HCT116 (cell line): ENCODE measurements at regions not wholly inside any gene's neighbourhood (a gene's known extent, or its start where the extent isn't known, plus 50 kb on each side); places are given as distances from the start of the nearest gene placed in this dataset.

Experiments
- ATAC-seq: fragments of 200-7000 bp; cut with Tn5 transposase; 2 replicates; pipeline ENCODE4 v1.9.1; 2020; ENCODE audit warnings: mild to moderate bottlenecking, moderate library complexity
- BruUV-seq: library from RNA; stranded (reverse); fragments of 400-500 nt; replicated peaks from 2 replicates; lab custom pipeline; 2021; lab: Mats Ljungman, UMichigan
- CTCF ChIA-PET: fragments of 300-600 bp; sonication (Branson Sonifier 250); formaldehyde crosslinking; loops from one replicate; lab custom pipeline; 2021; ENCODE audit warnings: antibody characterized with exemption; lab: Charles Lee
- POLR2A ChIA-PET: fragments of 300-600, 350-600 bp; sonication (Branson Sonifier 250); formaldehyde crosslinking; loops from one replicate; lab custom pipeline; 2021; ENCODE audit warnings: antibody characterized with exemption; lab: Charles Lee
- RAD21 ChIA-PET, 2 experiments: fragments of 300-600 bp; sonication (Branson Sonifier 250); formaldehyde crosslinking; loops; one replicate each; lab custom pipeline; 2023; ENCODE audit warnings: low total read pairs in 2 of 2; ENCODE audit not compliant: uncharacterized antibody in 2 of 2, unreplicated experiment in 2 of 2, low non-redundant PET in 1 of 2; lab: Charles Lee
- DNase-seq: peaks from one replicate; pipeline ENCODE4 v3.0.0-alpha.2; 2010; ENCODE audit warnings: low read depth, low spot score
- H2AFZ ChIP-seq: fragments of 200-600 bp; shearing (Covaris generic), sonication (generic); 2 replicates; pipeline ENCODE4 v1.6.1; 2017; ENCODE audit warnings: low read depth, mixed run types, mixed read lengths, antibody characterized with exemption, low read length; ENCODE audit not compliant: poor library complexity, severe bottlenecking
- H3K27ac ChIP-seq: 2 replicates; pipeline ENCODE4 v1.5.1; 2012; ENCODE audit warnings: low read depth, low read length
- H3K27me3 ChIP-seq: fragments of 200-600 bp; sonication (generic); 2 replicates; pipeline ENCODE4 v1.6.1; 2016; ENCODE audit warnings: mixed run types, low read length, mixed read lengths; ENCODE audit not compliant: insufficient read depth
- H3K36me3 ChIP-seq, 2 experiments: fragments of 200-500 bp in 1 of 2; fragments of 200-600 bp in 1 of 2; sonication (Bioruptor generic) in 1 of 2; sonication (generic) in 1 of 2; 2 replicates each; pipeline versions ENCODE4 v1.5.1 to v1.6.1; 2014 to 2016; ENCODE audit warnings: low read length in 2 of 2, inconsistent platforms in 1 of 2, mixed read lengths in 1 of 2, mixed run types in 1 of 2; ENCODE audit not compliant: insufficient read depth in 2 of 2, control insufficient read depth in 1 of 2
- H3K4me1 ChIP-seq, 2 experiments: fragments of 200-600 bp in 1 of 2; sonication (generic) in 1 of 2; 2 replicates each; pipeline versions ENCODE4 v1.5.1 to v1.6.1; 2012 to 2017; ENCODE audit warnings: low read length in 2 of 2, inconsistent platforms in 1 of 2, mild to moderate bottlenecking in 1 of 2, mixed read lengths in 1 of 2, mixed run types in 1 of 2, moderate library complexity in 1 of 2; ENCODE audit not compliant: insufficient read depth in 2 of 2, control insufficient read depth in 1 of 2
- H3K4me2 ChIP-seq: fragments of 200-600 bp; sonication (generic); 2 replicates; pipeline ENCODE4 v1.6.1; 2017; ENCODE audit warnings: mixed run types, low read length, mixed read lengths
- H3K4me3 ChIP-seq, 2 experiments: fragments of 200-600 bp in 1 of 2; sonication (generic) in 1 of 2; replicated peaks in 1 of 2; 2 replicates each; pipeline ENCODE4 v1.5.1; 2011 to 2016; ENCODE audit warnings: low read length in 2 of 2, control low read depth in 1 of 2, low read depth in 1 of 2, mild to moderate bottlenecking in 1 of 2, mixed read lengths in 1 of 2, mixed run types in 1 of 2
- H3K79me2 ChIP-seq: fragments of 200-600 bp; sonication (generic); 2 replicates; pipeline ENCODE4 v1.6.1; 2017; ENCODE audit warnings: mild to moderate bottlenecking, mixed run types, low read length, moderate library complexity, mixed read lengths; ENCODE audit not compliant: insufficient read depth
- H3K9ac ChIP-seq: fragments of 200-600 bp; sonication (generic); 2 replicates; pipeline ENCODE4 v1.6.1; 2016; ENCODE audit warnings: low read length, mixed read lengths
- H3K9me2 ChIP-seq: fragments of 200-600 bp; sonication (generic), shearing (Covaris generic); 2 replicates; pipeline ENCODE4 v1.6.1; 2017; ENCODE audit warnings: mixed run types, mild to moderate bottlenecking, moderate library complexity; ENCODE audit not compliant: insufficient read depth
- H3K9me3 ChIP-seq, 2 experiments: fragments of 200-500 bp in 1 of 2; fragments of 200-600 bp in 1 of 2; sonication (Bioruptor generic) in 1 of 2; sonication (generic) in 1 of 2; 2 replicates each; pipeline ENCODE4 v1.6.1; 2014 to 2017; ENCODE audit warnings: low read length in 2 of 2, mixed read lengths in 2 of 2, inconsistent platforms in 1 of 2, low read depth in 1 of 2, mild to moderate bottlenecking in 1 of 2, mixed run types in 1 of 2, moderate library complexity in 1 of 2; ENCODE audit not compliant: control insufficient read depth in 1 of 2, insufficient read depth in 1 of 2
- H4K20me1 ChIP-seq: fragments of 200-600 bp; sonication (generic), shearing (Covaris generic); 2 replicates; pipeline ENCODE4 v1.6.1; 2017; ENCODE audit warnings: mixed run types, mild to moderate bottlenecking, moderate library complexity; ENCODE audit not compliant: insufficient read depth
- CBX3 ChIP-seq: IDR thresholded peaks from 2 replicates; pipeline ENCODE4 v1.6.1; 2012; ENCODE audit warnings: low read depth
- EGR1 ChIP-seq: IDR thresholded peaks from 2 replicates; pipeline ENCODE4 v1.6.1; 2012; ENCODE audit warnings: low read depth
- ELF1 ChIP-seq: IDR thresholded peaks from 2 replicates; pipeline ENCODE4 v1.6.1; 2012; ENCODE audit warnings: low read depth, borderline replicate concordance
- EZH2 ChIP-seq: fragments of 200-600 bp; sonication (generic); IDR thresholded peaks from 2 replicates; pipeline ENCODE4 v1.6.1; 2017; ENCODE audit warnings: antibody characterized with exemption, mixed run types
- EZH2phosphoT487 ChIP-seq: fragments of 200-600 bp; IDR thresholded peaks from 2 replicates; pipeline ENCODE4 v1.6.1; 2018; ENCODE audit warnings: antibody characterized with exemption, borderline replicate concordance
- FOSL1 ChIP-seq: IDR thresholded peaks from 2 replicates; pipeline ENCODE4 v1.6.1; 2012; ENCODE audit warnings: low read depth
- JUND ChIP-seq: IDR thresholded peaks from 2 replicates; pipeline ENCODE4 v1.6.1; 2012
- POLR2A ChIP-seq: IDR thresholded peaks from 2 replicates; pipeline ENCODE4 v1.7.0; 2011; ENCODE audit warnings: borderline replicate concordance; ENCODE audit not compliant: insufficient read depth, insufficient read length; ENCODE audit errors: extremely low read depth
- POLR2AphosphoS5 ChIP-seq: IDR thresholded peaks from 2 replicates; pipeline ENCODE4 v1.6.1; 2011; ENCODE audit warnings: mild to moderate bottlenecking, low read depth, low read length, moderate library complexity
- RAD21 ChIP-seq: IDR thresholded peaks from 2 replicates; pipeline ENCODE4 v1.6.1; 2012; ENCODE audit warnings: low read depth, mild to moderate bottlenecking
- SP1 ChIP-seq: IDR thresholded peaks from 2 replicates; pipeline ENCODE4 v1.6.1; 2012; ENCODE audit warnings: low read depth
- SRF ChIP-seq: IDR thresholded peaks from 2 replicates; pipeline ENCODE4 v1.6.1; 2012; ENCODE audit warnings: low read depth
- TCF7L2 ChIP-seq: IDR thresholded peaks from 2 replicates; pipeline ENCODE4 v1.7.0; 2011; ENCODE audit warnings: borderline replicate concordance, inconsistent platforms; ENCODE audit not compliant: insufficient read depth, insufficient read length; ENCODE audit errors: extremely low read depth
- YY1 ChIP-seq: IDR thresholded peaks from 2 replicates; pipeline ENCODE4 v1.6.1; 2011; ENCODE audit warnings: low read length, low read depth, moderate library complexity, mild to moderate bottlenecking; ENCODE audit not compliant: insufficient replicate concordance; ENCODE audit errors: extremely low read depth
- ZNF274 ChIP-seq: fragments of 200-500 bp; sonication (Bioruptor generic); IDR thresholded peaks from 2 replicates; pipeline ENCODE4 v1.6.1; 2014; ENCODE audit warnings: mild to moderate bottlenecking, low read depth, low read length, inconsistent platforms
- intact Hi-C: fragments of 100-400 bp; cut with micrococcal nuclease; formaldehyde crosslinking; loops from 2 replicates; pipeline ENCODE4 v1.10.0; 2022
- TF ChIP-seq, protein P1 (sequence below): IDR thresholded peaks from 2 replicates; pipeline ENCODE4 v1.6.1; 2012
- TF ChIP-seq, protein P2 (sequence below): IDR thresholded peaks from 2 replicates; pipeline ENCODE4 v1.6.1; 2012
- TF ChIP-seq, protein P3 (sequence below): IDR thresholded peaks from 2 replicates; pipeline ENCODE4 v1.6.1; 2012; ENCODE audit warnings: low read depth
- TF ChIP-seq, protein P4 (sequence below), 3 experiments: fragments of 200-600 bp in 1 of 3; sonication (generic) in 1 of 3; IDR thresholded peaks in 2 of 3; conservative IDR thresholded peaks in 1 of 3; 2 replicates each; pipeline ENCODE4 v1.5.1; 2012 to 2017; ENCODE audit warnings: low read depth in 2 of 3, low read length in 2 of 3, antibody characterized with exemption in 1 of 3, borderline replicate concordance in 1 of 3, control low read depth in 1 of 3, mild to moderate bottlenecking in 1 of 3, mixed read lengths in 1 of 3, mixed run types in 1 of 3, moderate library complexity in 1 of 3; ENCODE audit not compliant: insufficient read depth in 1 of 3

DNA sequence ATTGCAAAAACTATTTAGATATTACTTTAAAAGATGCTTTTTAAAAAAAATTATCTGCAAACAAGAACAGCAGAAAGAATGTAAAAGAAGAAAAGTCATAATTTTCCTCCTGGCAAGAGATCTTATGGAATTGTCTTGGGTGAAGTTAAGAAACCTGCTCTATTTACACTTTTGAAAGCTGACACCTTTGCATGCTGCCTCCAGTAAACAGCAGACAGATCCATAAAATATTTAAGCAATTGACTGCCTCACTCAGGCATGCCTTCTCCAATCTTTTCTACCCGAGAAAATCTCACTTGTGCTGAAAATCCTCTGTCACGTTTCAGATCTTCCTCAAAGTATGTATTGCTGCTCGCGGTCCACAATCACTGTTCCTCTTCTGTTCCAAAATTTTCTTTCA, 107.9 kb upstream of the ZP4 start:
- H4K20me1 ChIP-seq: no peaks in the 10 kb centered on the region
- no peak for DNase-seq
- H3K27ac ChIP-seq: no peak overlapping the region
- no peaks in the 10 kb centered on the region for H3K9me2 ChIP-seq
- H3K27me3 ChIP-seq: no peaks in the 10 kb centered on the region
- H3K9ac ChIP-seq: no peak overlapping the region
- TF ChIP-seq EZH2phosphoT487: no peak
- TF ChIP-seq ELF1: no peak
- no peak for TF ChIP-seq POLR2A
- no peak for TF ChIP-seq ZNF274
- TF ChIP-seq JUND: no peak
- TF ChIP-seq SP1: no peak
- TF ChIP-seq, protein P1, sequence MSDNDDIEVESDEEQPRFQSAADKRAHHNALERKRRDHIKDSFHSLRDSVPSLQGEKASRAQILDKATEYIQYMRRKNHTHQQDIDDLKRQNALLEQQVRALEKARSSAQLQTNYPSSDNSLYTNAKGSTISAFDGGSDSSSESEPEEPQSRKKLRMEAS: no peak
- TF ChIP-seq EZH2: no peak
- TF ChIP-seq, protein P2, sequence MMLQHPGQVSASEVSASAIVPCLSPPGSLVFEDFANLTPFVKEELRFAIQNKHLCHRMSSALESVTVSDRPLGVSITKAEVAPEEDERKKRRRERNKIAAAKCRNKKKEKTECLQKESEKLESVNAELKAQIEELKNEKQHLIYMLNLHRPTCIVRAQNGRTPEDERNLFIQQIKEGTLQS: no peak
- TF ChIP-seq FOSL1: no peak
- TF ChIP-seq CBX3: no peak
- TF ChIP-seq YY1: no peak
- no peak for TF ChIP-seq TCF7L2
- TF ChIP-seq RAD21: no peak
- no peak for TF ChIP-seq SRF
- no peak for TF ChIP-seq POLR2AphosphoS5
- TF ChIP-seq, protein P3, sequence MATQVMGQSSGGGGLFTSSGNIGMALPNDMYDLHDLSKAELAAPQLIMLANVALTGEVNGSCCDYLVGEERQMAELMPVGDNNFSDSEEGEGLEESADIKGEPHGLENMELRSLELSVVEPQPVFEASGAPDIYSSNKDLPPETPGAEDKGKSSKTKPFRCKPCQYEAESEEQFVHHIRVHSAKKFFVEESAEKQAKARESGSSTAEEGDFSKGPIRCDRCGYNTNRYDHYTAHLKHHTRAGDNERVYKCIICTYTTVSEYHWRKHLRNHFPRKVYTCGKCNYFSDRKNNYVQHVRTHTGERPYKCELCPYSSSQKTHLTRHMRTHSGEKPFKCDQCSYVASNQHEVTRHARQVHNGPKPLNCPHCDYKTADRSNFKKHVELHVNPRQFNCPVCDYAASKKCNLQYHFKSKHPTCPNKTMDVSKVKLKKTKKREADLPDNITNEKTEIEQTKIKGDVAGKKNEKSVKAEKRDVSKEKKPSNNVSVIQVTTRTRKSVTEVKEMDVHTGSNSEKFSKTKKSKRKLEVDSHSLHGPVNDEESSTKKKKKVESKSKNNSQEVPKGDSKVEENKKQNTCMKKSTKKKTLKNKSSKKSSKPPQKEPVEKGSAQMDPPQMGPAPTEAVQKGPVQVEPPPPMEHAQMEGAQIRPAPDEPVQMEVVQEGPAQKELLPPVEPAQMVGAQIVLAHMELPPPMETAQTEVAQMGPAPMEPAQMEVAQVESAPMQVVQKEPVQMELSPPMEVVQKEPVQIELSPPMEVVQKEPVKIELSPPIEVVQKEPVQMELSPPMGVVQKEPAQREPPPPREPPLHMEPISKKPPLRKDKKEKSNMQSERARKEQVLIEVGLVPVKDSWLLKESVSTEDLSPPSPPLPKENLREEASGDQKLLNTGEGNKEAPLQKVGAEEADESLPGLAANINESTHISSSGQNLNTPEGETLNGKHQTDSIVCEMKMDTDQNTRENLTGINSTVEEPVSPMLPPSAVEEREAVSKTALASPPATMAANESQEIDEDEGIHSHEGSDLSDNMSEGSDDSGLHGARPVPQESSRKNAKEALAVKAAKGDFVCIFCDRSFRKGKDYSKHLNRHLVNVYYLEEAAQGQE: no peak
- TF ChIP-seq, protein P4, sequence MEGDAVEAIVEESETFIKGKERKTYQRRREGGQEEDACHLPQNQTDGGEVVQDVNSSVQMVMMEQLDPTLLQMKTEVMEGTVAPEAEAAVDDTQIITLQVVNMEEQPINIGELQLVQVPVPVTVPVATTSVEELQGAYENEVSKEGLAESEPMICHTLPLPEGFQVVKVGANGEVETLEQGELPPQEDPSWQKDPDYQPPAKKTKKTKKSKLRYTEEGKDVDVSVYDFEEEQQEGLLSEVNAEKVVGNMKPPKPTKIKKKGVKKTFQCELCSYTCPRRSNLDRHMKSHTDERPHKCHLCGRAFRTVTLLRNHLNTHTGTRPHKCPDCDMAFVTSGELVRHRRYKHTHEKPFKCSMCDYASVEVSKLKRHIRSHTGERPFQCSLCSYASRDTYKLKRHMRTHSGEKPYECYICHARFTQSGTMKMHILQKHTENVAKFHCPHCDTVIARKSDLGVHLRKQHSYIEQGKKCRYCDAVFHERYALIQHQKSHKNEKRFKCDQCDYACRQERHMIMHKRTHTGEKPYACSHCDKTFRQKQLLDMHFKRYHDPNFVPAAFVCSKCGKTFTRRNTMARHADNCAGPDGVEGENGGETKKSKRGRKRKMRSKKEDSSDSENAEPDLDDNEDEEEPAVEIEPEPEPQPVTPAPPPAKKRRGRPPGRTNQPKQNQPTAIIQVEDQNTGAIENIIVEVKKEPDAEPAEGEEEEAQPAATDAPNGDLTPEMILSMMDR (IDR thresholded peaks at IDR 0.05 in 2 of 3, conservative IDR thresholded peaks at IDR 0.05 in 1 of 3; ENCODE audit: borderline replicate concordance in 1 of 3, insufficient read depth in 1 of 3, low read depth in 2 of 3, low read length in 2 of 3): no peak
- TF ChIP-seq EGR1: no peak
- CTCF ChIA-PET: no interaction called here
- H3K4me1 ChIP-seq: no peaks in the 10 kb centered on the region
- H3K4me3 ChIP-seq: no peak overlapping the region
- no peak for ATAC-seq
- H3K79me2 ChIP-seq: no peaks in the 10 kb centered on the region
- H3K4me2 ChIP-seq: no peak overlapping the region
- intact Hi-C loops: no loop called here
- no TSS peak for BruUV-seq
- POLR2A ChIA-PET: no interaction called here
- RAD21 ChIA-PET: no interaction called here
- H3K9me3 ChIP-seq: peaks cover 0 to 10% of the 10 kb centered on the region in 2 experiments; a peak in 2 of 4 replicates
- no peak overlapping the region for H2AFZ ChIP-seq
- no peaks in the 10 kb centered on the region for H3K36me3 ChIP-seq
